Mesenchymal stem cell (in vitro differentiated cells and primary cell): ENCODE measurements at regions not wholly inside any gene's neighbourhood (a gene's known extent, or its start where the extent isn't known, plus 50 kb on each side); places are given as distances from the start of the nearest gene placed in this dataset.

Experiments used
- DNase-seq: peaks from one replicate; pipeline ENCODE4 v3.0.0-alpha.2; 2013
- H2AFZ ChIP-seq: one replicate; pipeline ENCODE4 v1.6.1; 2013; ENCODE audit warnings: low read depth, mild to moderate bottlenecking, control low read depth, inconsistent platforms, low read length, moderate library complexity
- H2AK5ac ChIP-seq: 2 replicates; pipeline ENCODE4 v1.6.1; 2013; ENCODE audit warnings: low read length, moderate library complexity, mild to moderate bottlenecking, inconsistent platforms; ENCODE audit not compliant: severe bottlenecking
- H2BK120ac ChIP-seq: one replicate; pipeline ENCODE4 v1.6.1; 2013; ENCODE audit warnings: low read depth, mild to moderate bottlenecking, inconsistent platforms, low read length, moderate library complexity
- H2BK12ac ChIP-seq, 2 experiments: one replicate each; pipeline ENCODE4 v1.6.1; 2013; ENCODE audit warnings: inconsistent platforms in 2 of 2, low read length in 2 of 2, mild to moderate bottlenecking in 2 of 2, moderate library complexity in 2 of 2, control low read depth in 1 of 2
- H2BK15ac ChIP-seq: one replicate; pipeline ENCODE4 v1.6.1; 2013; ENCODE audit warnings: mild to moderate bottlenecking, low read depth, inconsistent platforms; ENCODE audit not compliant: poor library complexity, severe bottlenecking
- H2BK5ac ChIP-seq: 2 replicates; pipeline ENCODE4 v1.6.1; 2013; ENCODE audit warnings: low read depth, mild to moderate bottlenecking, low read length, control low read depth, inconsistent platforms; ENCODE audit not compliant: poor library complexity, severe bottlenecking
- H3K14ac ChIP-seq, 2 experiments: one replicate each; pipeline ENCODE4 v1.6.1; 2013; ENCODE audit warnings: inconsistent platforms in 2 of 2, low read length in 2 of 2, control low read depth in 1 of 2, mild to moderate bottlenecking in 1 of 2, moderate library complexity in 1 of 2
- H3K18ac ChIP-seq, 2 experiments: one replicate each; pipeline ENCODE4 v1.6.1; 2013; ENCODE audit warnings: inconsistent platforms in 2 of 2, low read length in 2 of 2, control low read depth in 1 of 2, low read depth in 1 of 2, mild to moderate bottlenecking in 1 of 2
- H3K23ac ChIP-seq, 2 experiments: one replicate each; pipeline ENCODE4 v1.6.1; 2013; ENCODE audit warnings: inconsistent platforms in 2 of 2, low read length in 2 of 2, mild to moderate bottlenecking in 2 of 2, moderate library complexity in 2 of 2, control low read depth in 1 of 2
- H3K27ac ChIP-seq: 2 replicates; pipeline ENCODE4 v1.5.1; 2013; ENCODE audit warnings: mild to moderate bottlenecking, moderate library complexity, low read length, control low read depth, inconsistent platforms; ENCODE audit not compliant: poor library complexity, severe bottlenecking
- H3K27me3 ChIP-seq, 2 experiments: 2 replicates each; pipeline versions ENCODE4 v1.6.1 to v1.7.0; 2013; ENCODE audit warnings: low read length in 2 of 2, mild to moderate bottlenecking in 2 of 2, moderate library complexity in 2 of 2, control low read depth in 1 of 2, inconsistent platforms in 1 of 2; ENCODE audit not compliant: control insufficient read depth in 1 of 2, insufficient read depth in 1 of 2
- H3K36me3 ChIP-seq, 2 experiments: 2 replicates each; pipeline versions ENCODE4 v1.6.1 to v1.7.0; 2013; ENCODE audit warnings: low read length in 2 of 2, control low read depth in 1 of 2, inconsistent platforms in 1 of 2, low read depth in 1 of 2, mild to moderate bottlenecking in 1 of 2; ENCODE audit not compliant: insufficient read depth in 2 of 2, control insufficient read depth in 1 of 2
- H3K4ac ChIP-seq, 2 experiments: one replicate each; pipeline ENCODE4 v1.6.1; 2013; ENCODE audit warnings: inconsistent platforms in 2 of 2, low read length in 2 of 2, mild to moderate bottlenecking in 2 of 2, moderate library complexity in 2 of 2, control low read depth in 1 of 2, low read depth in 1 of 2
- H3K4me1 ChIP-seq: 2 replicates; pipeline ENCODE4 v1.6.1; 2013; ENCODE audit warnings: low read depth, low read length, control low read depth; ENCODE audit not compliant: control insufficient read depth, insufficient read depth
- H3K4me2 ChIP-seq: 2 replicates; pipeline ENCODE4 v1.6.1; 2013; ENCODE audit warnings: low read length, mild to moderate bottlenecking, inconsistent platforms; ENCODE audit not compliant: poor library complexity, severe bottlenecking
- H3K4me3 ChIP-seq, 2 experiments: 2 replicates each; pipeline versions ENCODE4 v1.5.1 to v1.7.0; 2013; ENCODE audit warnings: low read length in 2 of 2, mild to moderate bottlenecking in 2 of 2, control low read depth in 1 of 2, low read depth in 1 of 2; ENCODE audit not compliant: insufficient read depth in 1 of 2
- H3K79me1 ChIP-seq: replicated peaks from 2 replicates; pipeline ENCODE4 v1.6.1; 2013; ENCODE audit warnings: mild to moderate bottlenecking, control low read depth, low read length, inconsistent platforms; ENCODE audit not compliant: poor library complexity, severe bottlenecking
- H3K9ac ChIP-seq: 2 replicates; pipeline ENCODE4 v1.7.0; 2013; ENCODE audit warnings: mild to moderate bottlenecking, low read length, moderate library complexity
- H3K9me3 ChIP-seq: 2 replicates; pipeline ENCODE4 v1.7.0; 2013; ENCODE audit warnings: mild to moderate bottlenecking, low read length; ENCODE audit not compliant: control insufficient read depth
- H4K8ac ChIP-seq: one replicate; pipeline ENCODE4 v1.6.1; 2013; ENCODE audit warnings: inconsistent platforms, mild to moderate bottlenecking, low read length, moderate library complexity
- H4K91ac ChIP-seq: one replicate; pipeline ENCODE4 v1.6.1; 2013; ENCODE audit warnings: mild to moderate bottlenecking, low read length, inconsistent platforms
- WGBS: methylation state at CpG from one replicate; pipeline ENCODE4 v1.1.7; 2013; ENCODE audit warnings: mixed read lengths; 5-methylcytosine and 5-hydroxymethylcytosine counted together

DNA sequence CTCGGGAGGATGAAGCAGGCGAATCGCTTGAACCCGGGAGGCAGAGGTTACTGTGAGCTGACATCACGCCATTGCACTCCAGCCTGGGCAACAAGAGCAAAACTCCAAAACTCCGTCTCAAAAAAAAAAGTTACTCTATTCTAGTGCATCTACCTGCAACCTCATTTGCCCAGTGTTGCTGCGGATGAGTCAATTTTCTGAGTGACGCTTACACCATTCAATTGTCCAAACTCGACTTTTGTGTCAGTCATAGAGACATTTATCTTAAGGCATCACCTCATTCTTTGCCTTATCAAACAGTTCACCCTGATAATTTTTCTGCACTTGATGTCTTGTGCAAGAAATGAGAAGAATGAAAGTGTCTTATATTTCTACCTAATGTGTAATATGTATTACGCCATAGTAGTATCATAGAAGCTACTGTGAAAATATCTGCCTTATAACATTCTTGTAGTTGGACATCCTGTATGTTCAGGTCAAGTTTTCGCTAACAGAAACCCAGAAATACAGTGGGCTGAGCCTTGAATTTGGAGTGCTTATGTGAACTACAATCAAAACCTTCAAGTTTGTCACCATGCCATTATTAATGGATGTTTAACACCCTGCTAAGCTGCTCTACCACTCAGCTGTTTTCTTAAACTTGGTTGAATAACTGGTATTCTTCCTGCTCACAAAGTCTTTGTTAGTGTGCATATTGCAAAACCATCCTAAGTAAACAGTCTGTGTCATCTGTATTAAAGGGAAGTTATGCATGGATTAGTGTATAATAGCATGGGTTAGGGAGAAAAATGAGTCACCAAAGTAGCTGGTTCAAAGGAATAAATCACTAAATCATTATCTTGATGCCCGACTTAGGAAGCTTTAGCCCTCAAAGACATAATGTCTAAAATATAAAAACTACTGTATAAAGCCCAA is 531.0 kb upstream of the NR2F2 start:
- H3K9me3 ChIP-seq = no peaks in the 10 kb centered on the region
- H3K79me1 ChIP-seq = no peaks in the 10 kb centered on the region
- H3K4ac ChIP-seq = no peak overlapping the region
- H4K8ac ChIP-seq = no peak overlapping the region
- peak overlapping the region; percentile 17 for H2AK5ac ChIP-seq
- H3K18ac ChIP-seq = no peak overlapping the region
- DNase-seq = peak; percentile 89
- H3K27me3 ChIP-seq = no peaks in the 10 kb centered on the region
- no peak overlapping the region for H2BK12ac ChIP-seq
- peak overlapping the region; percentile 64 for H3K27ac ChIP-seq
- H3K4me1 ChIP-seq = peaks cover 6% of the 10 kb centered on the region
- no peak overlapping the region for H2AFZ ChIP-seq
- H2BK15ac ChIP-seq = no peak overlapping the region
- H3K23ac ChIP-seq = no peak overlapping the region
- H3K4me2 ChIP-seq = no peak overlapping the region
- no peak overlapping the region for H3K4me3 ChIP-seq
- H2BK5ac ChIP-seq = no peak overlapping the region
- H4K91ac ChIP-seq = no peak overlapping the region
- no peak overlapping the region for H3K9ac ChIP-seq
- no peaks in the 10 kb centered on the region for H3K36me3 ChIP-seq
- H3K14ac ChIP-seq = no peak overlapping the region
- 94% methylated on average over 9 of the region's 12 CpGs for WGBS
- H2BK120ac ChIP-seq = no peak overlapping the region

DNA sequence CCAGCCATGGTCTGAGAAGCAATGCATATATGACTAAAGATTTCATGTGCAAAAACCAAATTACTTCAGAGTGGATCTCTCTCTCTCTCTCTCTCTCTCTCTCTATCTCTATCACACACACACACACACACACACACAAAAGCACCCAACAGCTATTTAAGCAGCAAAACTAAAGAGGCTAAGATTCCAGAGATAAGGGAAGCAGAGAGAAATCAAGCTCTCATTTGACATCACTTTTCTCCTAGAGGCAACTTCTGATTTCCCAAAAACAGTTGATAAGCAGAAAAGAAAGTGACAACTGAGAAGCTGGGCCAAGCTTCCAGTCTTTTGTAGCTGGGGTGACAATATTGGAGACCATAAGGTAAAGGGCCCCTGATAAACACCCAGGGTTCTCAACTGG is 526.0 kb upstream of the NR2F2 start:
- H2BK5ac ChIP-seq = no peak overlapping the region

DNA sequence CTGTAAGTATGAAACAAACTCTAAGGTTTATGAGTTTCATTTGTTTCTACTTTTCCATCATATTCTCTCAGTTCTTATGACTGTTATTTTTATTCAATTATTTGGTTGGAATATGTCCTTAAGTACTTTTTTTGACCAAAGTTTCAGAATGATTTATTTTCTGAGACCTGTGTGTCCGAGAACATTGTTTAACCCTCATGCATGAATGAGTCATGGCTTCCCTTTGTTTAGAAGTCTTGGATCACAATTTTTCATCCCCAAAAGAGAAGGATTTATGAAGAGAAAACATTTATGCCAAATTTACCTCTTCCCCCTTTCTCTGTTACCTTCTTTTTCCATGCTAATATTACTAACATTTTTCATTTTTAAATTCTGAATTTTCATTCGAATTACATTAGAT is 518.0 kb upstream of the NR2F2 start:
- Histone ChIP-seq H3K4me1 (no peaks in the 10 kb centered on the region), H2BK5ac (no peak overlapping the region), H4K8ac (no peak overlapping the region), H3K4me2 (no peak overlapping the region), H3K27ac (no peak overlapping the region), H4K91ac (no peak overlapping the region), H2AFZ (no peak overlapping the region), H3K36me3 (no peaks in the 10 kb centered on the region), H2BK15ac (no peak overlapping the region), H2AK5ac (no peak overlapping the region), H3K79me1 (no peaks in the 10 kb centered on the region), H3K9me3 (no peaks in the 10 kb centered on the region), H3K14ac (no peak overlapping the region), H3K27me3 (no peaks in the 10 kb centered on the region), H2BK12ac (no peak overlapping the region), H3K4me3 (no peak overlapping the region), H3K23ac (no peak overlapping the region), H3K9ac (no peak overlapping the region), H2BK120ac (no peak overlapping the region), H3K18ac (no peak overlapping the region), H3K4ac (no peak overlapping the region)
- peak; percentile 9 for DNase-seq
- WGBS = 54% methylated on average over 2 of the region's 2 CpGs

More for the DNA sequence above, 526.0 kb upstream of the NR2F2 start:
- H3K9me3 ChIP-seq = no peaks in the 10 kb centered on the region
- no peak overlapping the region for H3K14ac ChIP-seq
- H4K8ac ChIP-seq = no peak overlapping the region
- H2AFZ ChIP-seq = no peak overlapping the region
- no peak overlapping the region for H3K4me3 ChIP-seq
- no peak overlapping the region for H2AK5ac ChIP-seq
- no peak overlapping the region for H3K18ac ChIP-seq
- no peak overlapping the region for H3K23ac ChIP-seq
- no peak overlapping the region for H3K27ac ChIP-seq
- no peaks in the 10 kb centered on the region for H3K36me3 ChIP-seq
- no peak overlapping the region for H3K4me2 ChIP-seq
- H3K79me1 ChIP-seq = no peaks in the 10 kb centered on the region
- no peak overlapping the region for H3K9ac ChIP-seq
- no peaks in the 10 kb centered on the region for H3K27me3 ChIP-seq
- H2BK120ac ChIP-seq = no peak overlapping the region
- H3K4ac ChIP-seq = no peak overlapping the region
- H2BK12ac ChIP-seq = no peak overlapping the region
- no peak overlapping the region for H2BK15ac ChIP-seq
- H3K4me1 ChIP-seq = peaks cover 2% of the 10 kb centered on the region
- no peak overlapping the region for H4K91ac ChIP-seq
- peak; percentile 9 for DNase-seq

DNA sequence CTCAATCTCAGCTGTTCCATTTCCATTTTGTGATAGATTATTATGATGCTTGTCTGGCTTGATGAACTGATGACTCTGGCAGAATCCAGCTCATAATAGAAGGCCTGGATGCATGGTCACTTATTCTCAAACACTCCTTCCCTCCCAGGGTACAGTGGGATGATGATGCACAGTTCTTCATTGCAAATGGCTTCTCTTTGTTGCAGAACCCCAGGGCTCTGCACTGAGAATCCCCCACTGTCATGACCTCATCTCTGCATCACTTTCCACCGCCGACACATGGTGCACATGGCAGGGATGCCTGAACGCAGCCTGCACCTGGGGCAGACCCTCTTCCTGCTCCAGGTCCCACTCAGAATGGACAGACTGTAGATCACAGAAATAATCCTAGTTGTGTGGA is 515.6 kb upstream of the NR2F2 start:
- H3K9ac ChIP-seq = no peak overlapping the region
- H2AK5ac ChIP-seq = no peak overlapping the region
- no peak overlapping the region for H3K14ac ChIP-seq
- H4K91ac ChIP-seq = no peak overlapping the region
- no peaks in the 10 kb centered on the region for H3K27me3 ChIP-seq
- no peak overlapping the region for H2BK12ac ChIP-seq
- H3K4me2 ChIP-seq = no peak overlapping the region
- H3K23ac ChIP-seq = no peak overlapping the region
- H3K18ac ChIP-seq = no peak overlapping the region
- no peaks in the 10 kb centered on the region for H3K4me1 ChIP-seq
- H3K4me3 ChIP-seq = no peak overlapping the region
- H3K36me3 ChIP-seq = no peaks in the 10 kb centered on the region
- no peaks in the 10 kb centered on the region for H3K9me3 ChIP-seq
- H4K8ac ChIP-seq = no peak overlapping the region
- H2AFZ ChIP-seq = no peak overlapping the region
- no peaks in the 10 kb centered on the region for H3K79me1 ChIP-seq
- H3K4ac ChIP-seq = no peak overlapping the region
- no peak overlapping the region for H2BK15ac ChIP-seq
- no peak overlapping the region for H2BK5ac ChIP-seq
- WGBS = 100% methylated on average over 2 of the region's 3 CpGs
- H2BK120ac ChIP-seq = no peak overlapping the region
- DNase-seq = no peak
- H3K27ac ChIP-seq = no peak overlapping the region
